ENCODE measurements at regions not wholly inside any gene's neighbourhood (a gene's known extent, or its start where the extent isn't known, plus 50 kb on each side); places are given as distances from the start of the nearest gene placed in this dataset.
A peak's percentile ranks its signal among the peaks of the same experiment; 100 is the strongest.

GRCh38 chr11:115745610-115746512, 241.6 kb upstream of the CADM1 start:
- Mint-ChIP-seq H3K4me1 (peaks cover 70% of the 10 kb centered on the region), H3K27ac (peak overlapping the region; percentile 41), H3K36me3 (ENCODE audit: low read depth) (no peaks in the 10 kb centered on the region), H3K27me3 (ENCODE audit: low read depth, poor library complexity) (peaks cover 20% of the 10 kb centered on the region), H3K4me3 (no peak overlapping the region), H3K9me3 (no peaks in the 10 kb centered on the region)
- DNase-seq, result peak; percentile 21
- TF ChIP-seq CTCF (IDR thresholded peaks at IDR 0.05), result no peak

GRCh38 chr11:115745066-115745465, 240.9 kb upstream of the CADM1 start:
- TF ChIP-seq CTCF (IDR thresholded peaks at IDR 0.05), result no peak

GRCh38 chr11:115743719-115744118, 239.5 kb upstream of the CADM1 start:
- no peak overlapping the region for H3K4me3 Mint-ChIP-seq
- H3K36me3 Mint-ChIP-seq (ENCODE audit: low read depth), result no peaks in the 10 kb centered on the region

More at GRCh38 chr11:115745066-115745465, 240.9 kb upstream of the CADM1 start:
- no peaks in the 10 kb centered on the region for H3K9me3 Mint-ChIP-seq
- no peak for DNase-seq
- H3K27ac Mint-ChIP-seq, result no peak overlapping the region
- no peak overlapping the region for H3K4me3 Mint-ChIP-seq
- H3K4me1 Mint-ChIP-seq, result peaks cover 63% of the 10 kb centered on the region
- peaks cover 14% of the 10 kb centered on the region for H3K27me3 Mint-ChIP-seq (ENCODE audit: low read depth, poor library complexity)
- no peaks in the 10 kb centered on the region for H3K36me3 Mint-ChIP-seq (ENCODE audit: low read depth)

GRCh38 chr11:115741376-115742107, 237.3 kb upstream of the CADM1 start:
- Mint-ChIP-seq H3K36me3 (ENCODE audit: low read depth) (no peaks in the 10 kb centered on the region), H3K4me3 (no peak overlapping the region), H3K4me1 (peaks cover 82% of the 10 kb centered on the region), H3K27me3 (ENCODE audit: low read depth, poor library complexity) (peaks cover 7% of the 10 kb centered on the region), H3K27ac (no peak overlapping the region), H3K9me3 (no peaks in the 10 kb centered on the region)
- no peak for DNase-seq
- no peak for TF ChIP-seq CTCF (IDR thresholded peaks at IDR 0.05)

More at GRCh38 chr11:115743719-115744118, 239.5 kb upstream of the CADM1 start:
- Mint-ChIP-seq H3K27ac (no peak overlapping the region), H3K27me3 (ENCODE audit: low read depth, poor library complexity) (peaks cover 14% of the 10 kb centered on the region), H3K4me1 (peaks cover 68% of the 10 kb centered on the region), H3K9me3 (no peaks in the 10 kb centered on the region)
- no peak for DNase-seq
- no peak for TF ChIP-seq CTCF (IDR thresholded peaks at IDR 0.05)

GRCh38 chr11:115740324-115740723, 236.1 kb upstream of the CADM1 start:
- peaks cover 7% of the 10 kb centered on the region for H3K27me3 Mint-ChIP-seq (ENCODE audit: low read depth, poor library complexity)
- H3K4me1 Mint-ChIP-seq, result peaks cover 72% of the 10 kb centered on the region
- no peaks in the 10 kb centered on the region for H3K9me3 Mint-ChIP-seq
- no peak overlapping the region for H3K4me3 Mint-ChIP-seq
- H3K36me3 Mint-ChIP-seq (ENCODE audit: low read depth), result no peaks in the 10 kb centered on the region
- no peak for TF ChIP-seq CTCF (IDR thresholded peaks at IDR 0.05)
- no peak for DNase-seq
- no peak overlapping the region for H3K27ac Mint-ChIP-seq

Measured in nephron progenitor cell (in vitro differentiated cells).